ENCODE measurements at regions not wholly inside any gene's neighbourhood (a gene's known extent, or its start where the extent isn't known, plus 50 kb on each side); places are given as distances from the start of the nearest gene placed in this dataset.

GRCh38 chr2:173606619-173607248 lies 252.1 kb downstream of the CDCA7 start:
- CTCF ChIA-PET = no interaction called here
- peaks cover 3% of the 10 kb centered on the region for H3K9me3 Mint-ChIP-seq (ENCODE audit: low read depth, unreplicated experiment)
- no peak overlapping the region for H3K4me3 Mint-ChIP-seq (ENCODE audit: low read depth, unreplicated experiment)
- intact Hi-C loops (cut with micrococcal nuclease; ENCODE audit: unreplicated experiment) = no loop called here
- no peak for DNase-seq
- H3K27ac Mint-ChIP-seq (ENCODE audit: unreplicated experiment) = no peak overlapping the region
- H3K27me3 Mint-ChIP-seq (ENCODE audit: unreplicated experiment) = no peaks in the 10 kb centered on the region
- H3K36me3 Mint-ChIP-seq (ENCODE audit: insufficient read depth, unreplicated experiment) = no peaks in the 10 kb centered on the region
- no TSS peak for BruUV-seq (replicated peaks)
- TF ChIP-seq, protein P1, sequence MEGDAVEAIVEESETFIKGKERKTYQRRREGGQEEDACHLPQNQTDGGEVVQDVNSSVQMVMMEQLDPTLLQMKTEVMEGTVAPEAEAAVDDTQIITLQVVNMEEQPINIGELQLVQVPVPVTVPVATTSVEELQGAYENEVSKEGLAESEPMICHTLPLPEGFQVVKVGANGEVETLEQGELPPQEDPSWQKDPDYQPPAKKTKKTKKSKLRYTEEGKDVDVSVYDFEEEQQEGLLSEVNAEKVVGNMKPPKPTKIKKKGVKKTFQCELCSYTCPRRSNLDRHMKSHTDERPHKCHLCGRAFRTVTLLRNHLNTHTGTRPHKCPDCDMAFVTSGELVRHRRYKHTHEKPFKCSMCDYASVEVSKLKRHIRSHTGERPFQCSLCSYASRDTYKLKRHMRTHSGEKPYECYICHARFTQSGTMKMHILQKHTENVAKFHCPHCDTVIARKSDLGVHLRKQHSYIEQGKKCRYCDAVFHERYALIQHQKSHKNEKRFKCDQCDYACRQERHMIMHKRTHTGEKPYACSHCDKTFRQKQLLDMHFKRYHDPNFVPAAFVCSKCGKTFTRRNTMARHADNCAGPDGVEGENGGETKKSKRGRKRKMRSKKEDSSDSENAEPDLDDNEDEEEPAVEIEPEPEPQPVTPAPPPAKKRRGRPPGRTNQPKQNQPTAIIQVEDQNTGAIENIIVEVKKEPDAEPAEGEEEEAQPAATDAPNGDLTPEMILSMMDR (IDR thresholded peaks at IDR 0.05; ENCODE audit: unreplicated experiment) = no peak
- H3K4me1 Mint-ChIP-seq (ENCODE audit: low read depth, unreplicated experiment) = no peaks in the 10 kb centered on the region

- BruUV-seq (replicated peaks) = no TSS peak
- no peak overlapping the region for H3K27ac Mint-ChIP-seq (ENCODE audit: unreplicated experiment)
- no peaks in the 10 kb centered on the region for H3K36me3 Mint-ChIP-seq (ENCODE audit: insufficient read depth, unreplicated experiment)
- no peak overlapping the region for H3K4me3 Mint-ChIP-seq (ENCODE audit: low read depth, unreplicated experiment)
- no peaks in the 10 kb centered on the region for H3K27me3 Mint-ChIP-seq (ENCODE audit: unreplicated experiment)
- no peak for DNase-seq
- intact Hi-C loops (cut with micrococcal nuclease; ENCODE audit: unreplicated experiment) = no loop called here
- TF ChIP-seq, protein P1 (IDR thresholded peaks at IDR 0.05; ENCODE audit: unreplicated experiment) = no peak
- no peaks in the 10 kb centered on the region for H3K4me1 Mint-ChIP-seq (ENCODE audit: low read depth, unreplicated experiment)
- CTCF ChIA-PET = no interaction called here
- H3K9me3 Mint-ChIP-seq (ENCODE audit: low read depth, unreplicated experiment) = peaks cover 3% of the 10 kb centered on the region
These were observed 253.1 kb downstream of the CDCA7 start for GRCh38 chr2:173607606-173608311.

DNA sequence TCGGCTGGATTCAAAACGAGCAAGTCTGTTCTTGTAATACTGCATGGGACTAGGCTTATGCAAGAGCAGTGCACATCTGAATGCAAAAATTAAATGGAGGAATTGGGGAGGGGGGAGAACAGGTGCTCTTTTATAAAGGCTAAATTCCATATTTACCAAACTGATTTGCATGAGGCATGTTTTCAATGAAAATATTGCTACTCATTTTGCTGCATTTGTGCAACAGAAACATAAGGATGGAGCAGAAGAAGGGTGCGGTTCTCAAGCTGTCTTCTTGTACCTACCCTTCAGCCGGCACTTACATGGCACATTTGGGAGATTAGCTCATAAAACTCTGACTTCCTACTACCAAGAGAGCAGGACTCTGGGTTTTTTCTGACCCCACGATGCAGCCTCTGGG lies 256.4 kb downstream of the CDCA7 start:
- no peak overlapping the region for H3K4me3 Mint-ChIP-seq (ENCODE audit: low read depth, unreplicated experiment)
- CTCF ChIA-PET = no interaction called here
- no peaks in the 10 kb centered on the region for H3K36me3 Mint-ChIP-seq (ENCODE audit: insufficient read depth, unreplicated experiment)
- no peak for DNase-seq
- no TSS peak for BruUV-seq (replicated peaks)
- TF ChIP-seq, protein P1 (IDR thresholded peaks at IDR 0.05; ENCODE audit: unreplicated experiment) = no peak
- no peaks in the 10 kb centered on the region for H3K9me3 Mint-ChIP-seq (ENCODE audit: low read depth, unreplicated experiment)
- no peak overlapping the region for H3K27ac Mint-ChIP-seq (ENCODE audit: unreplicated experiment)
- H3K4me1 Mint-ChIP-seq (ENCODE audit: low read depth, unreplicated experiment) = no peaks in the 10 kb centered on the region
- H3K27me3 Mint-ChIP-seq (ENCODE audit: unreplicated experiment) = no peaks in the 10 kb centered on the region
- intact Hi-C loops (cut with micrococcal nuclease; ENCODE audit: unreplicated experiment) = no loop called here

DNA sequence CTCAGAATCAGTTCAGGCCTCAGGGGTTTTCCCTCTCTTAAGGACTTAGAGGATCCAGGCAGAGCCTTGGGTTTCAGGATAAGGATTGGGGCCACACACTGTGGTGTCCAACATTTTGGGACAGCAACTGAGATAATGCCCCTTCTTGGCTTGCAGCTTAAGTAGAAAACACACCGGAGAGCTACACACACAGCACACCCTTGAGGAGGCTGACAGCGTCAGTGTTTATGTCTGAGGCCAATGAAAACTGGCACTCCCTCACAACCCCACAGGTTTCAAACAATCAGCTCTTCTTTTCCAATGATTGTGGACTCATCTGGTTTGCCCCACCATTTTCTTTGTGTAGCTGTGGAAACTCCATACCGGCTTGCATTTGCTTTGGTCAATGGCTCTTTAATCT lies 257.7 kb downstream of the CDCA7 start:
- no TSS peak for BruUV-seq (replicated peaks)
- TF ChIP-seq, protein P1 (IDR thresholded peaks at IDR 0.05; ENCODE audit: unreplicated experiment) = no peak
- Mint-ChIP-seq H3K4me3 (ENCODE audit: low read depth, unreplicated experiment) (no peak overlapping the region), H3K27me3 (ENCODE audit: unreplicated experiment) (no peaks in the 10 kb centered on the region), H3K27ac (ENCODE audit: unreplicated experiment) (no peak overlapping the region), H3K36me3 (ENCODE audit: insufficient read depth, unreplicated experiment) (no peaks in the 10 kb centered on the region), H3K4me1 (ENCODE audit: low read depth, unreplicated experiment) (no peaks in the 10 kb centered on the region), H3K9me3 (ENCODE audit: low read depth, unreplicated experiment) (no peaks in the 10 kb centered on the region)
- DNase-seq = no peak
- intact Hi-C loops (cut with micrococcal nuclease; ENCODE audit: unreplicated experiment) = no loop called here
- CTCF ChIA-PET = no interaction called here
